ENCODE measurements at regions not wholly inside any gene's neighbourhood (a gene's known extent, or its start where the extent isn't known, plus 50 kb on each side); places are given as distances from the start of the nearest gene placed in this dataset.

DNA sequence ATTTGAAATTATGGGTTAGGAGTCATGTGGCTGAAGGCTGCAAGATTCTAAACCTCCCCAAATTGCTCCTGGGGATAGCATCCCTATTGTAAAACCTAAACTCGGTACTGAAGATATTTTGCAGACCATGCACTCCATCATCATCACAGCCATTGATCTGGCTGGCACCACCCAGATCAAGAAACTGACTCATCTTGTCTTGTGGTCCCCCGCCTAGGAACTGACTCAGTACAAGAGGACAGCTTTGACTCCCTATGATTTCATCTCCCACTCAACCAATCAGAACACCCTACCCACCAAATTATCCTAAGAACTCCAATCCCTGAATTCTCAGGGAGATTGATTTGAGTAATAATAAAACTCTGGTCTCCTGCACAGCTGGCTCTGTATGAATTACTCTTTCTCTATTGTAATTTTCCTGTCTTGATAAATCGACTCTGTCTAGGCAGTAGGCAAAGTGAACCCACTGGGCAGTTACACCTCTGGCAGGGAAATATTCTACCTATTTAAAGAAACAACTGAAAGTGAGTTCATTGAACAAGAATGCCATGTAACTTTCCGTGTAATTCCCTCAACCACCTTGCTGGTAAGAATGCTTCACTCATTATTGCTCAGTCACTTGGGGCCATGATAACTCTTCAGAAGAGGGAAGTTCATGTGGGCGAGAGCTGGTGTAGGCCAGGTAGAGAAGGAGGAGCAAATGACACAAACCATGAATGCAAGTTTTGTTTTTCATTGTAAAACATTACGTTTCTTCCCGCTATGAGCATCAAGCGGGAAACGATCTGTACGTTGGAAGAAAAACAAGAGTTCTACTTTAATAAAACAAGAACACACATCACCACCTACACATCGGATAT, 602.9 kb upstream of the ARID1B start:
- TF ChIP-seq, protein P1, sequence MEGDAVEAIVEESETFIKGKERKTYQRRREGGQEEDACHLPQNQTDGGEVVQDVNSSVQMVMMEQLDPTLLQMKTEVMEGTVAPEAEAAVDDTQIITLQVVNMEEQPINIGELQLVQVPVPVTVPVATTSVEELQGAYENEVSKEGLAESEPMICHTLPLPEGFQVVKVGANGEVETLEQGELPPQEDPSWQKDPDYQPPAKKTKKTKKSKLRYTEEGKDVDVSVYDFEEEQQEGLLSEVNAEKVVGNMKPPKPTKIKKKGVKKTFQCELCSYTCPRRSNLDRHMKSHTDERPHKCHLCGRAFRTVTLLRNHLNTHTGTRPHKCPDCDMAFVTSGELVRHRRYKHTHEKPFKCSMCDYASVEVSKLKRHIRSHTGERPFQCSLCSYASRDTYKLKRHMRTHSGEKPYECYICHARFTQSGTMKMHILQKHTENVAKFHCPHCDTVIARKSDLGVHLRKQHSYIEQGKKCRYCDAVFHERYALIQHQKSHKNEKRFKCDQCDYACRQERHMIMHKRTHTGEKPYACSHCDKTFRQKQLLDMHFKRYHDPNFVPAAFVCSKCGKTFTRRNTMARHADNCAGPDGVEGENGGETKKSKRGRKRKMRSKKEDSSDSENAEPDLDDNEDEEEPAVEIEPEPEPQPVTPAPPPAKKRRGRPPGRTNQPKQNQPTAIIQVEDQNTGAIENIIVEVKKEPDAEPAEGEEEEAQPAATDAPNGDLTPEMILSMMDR (IDR thresholded peaks at IDR 0.05), result no peak
- TF ChIP-seq EP300 (IDR thresholded peaks at IDR 0.05) (no peak), POLR2A (IDR thresholded peaks at IDR 0.05) (no peak)
